Middle frontal gyrus (tissue), 1 donor: ENCODE measurements at regions not wholly inside any gene's neighbourhood (a gene's known extent, or its start where the extent isn't known, plus 50 kb on each side); places are given as distances from the start of the nearest gene placed in this dataset.

ENCODE experiments used
- DNase-seq: peaks from one replicate; pipeline ENCODE4 v3.0.0-alpha.2; 2015; ENCODE audit warnings: low spot score; ENCODE audit errors: extremely low spot score

DNA sequence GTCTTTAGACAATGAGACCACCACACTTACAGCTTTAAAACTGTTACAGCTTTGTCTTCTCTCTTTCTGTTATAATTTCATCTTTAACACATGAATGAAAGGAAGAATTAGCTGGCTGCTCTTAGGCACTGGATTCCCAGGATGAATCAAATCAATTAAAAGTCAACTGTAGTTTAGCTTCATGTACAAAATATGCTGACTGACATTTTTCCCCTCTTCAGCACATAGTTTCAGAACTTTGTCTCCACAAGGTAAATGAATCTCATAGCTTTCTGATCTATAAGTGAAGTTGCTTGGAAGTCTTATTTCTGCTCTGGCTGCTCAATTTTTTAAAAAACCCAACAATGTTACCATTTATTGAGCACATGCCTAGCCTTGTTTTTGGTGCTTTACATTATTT is 293.8 kb downstream of the GRIN2B start:
- no peak for DNase-seq

DNA sequence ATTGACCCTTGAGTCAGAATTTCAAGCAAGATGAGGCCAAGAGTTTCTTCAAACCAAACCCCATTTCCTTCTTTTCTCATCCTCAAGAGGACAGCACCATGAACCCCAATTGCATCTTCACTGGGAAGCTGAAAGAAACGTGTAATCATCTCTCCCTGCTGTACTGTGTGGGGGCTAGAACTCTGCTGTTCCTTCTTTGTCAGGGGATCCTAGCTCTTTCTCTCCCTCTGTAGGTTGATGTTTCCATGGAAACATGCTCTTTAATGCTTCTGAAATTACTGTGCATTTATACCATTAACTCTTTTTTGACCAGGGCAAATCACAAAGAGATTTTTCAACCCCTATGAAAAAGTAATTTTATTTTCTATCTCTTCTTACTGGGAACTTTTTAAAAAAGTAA is 295.1 kb downstream of the GRIN2B start:
- DNase-seq: no peak

DNA sequence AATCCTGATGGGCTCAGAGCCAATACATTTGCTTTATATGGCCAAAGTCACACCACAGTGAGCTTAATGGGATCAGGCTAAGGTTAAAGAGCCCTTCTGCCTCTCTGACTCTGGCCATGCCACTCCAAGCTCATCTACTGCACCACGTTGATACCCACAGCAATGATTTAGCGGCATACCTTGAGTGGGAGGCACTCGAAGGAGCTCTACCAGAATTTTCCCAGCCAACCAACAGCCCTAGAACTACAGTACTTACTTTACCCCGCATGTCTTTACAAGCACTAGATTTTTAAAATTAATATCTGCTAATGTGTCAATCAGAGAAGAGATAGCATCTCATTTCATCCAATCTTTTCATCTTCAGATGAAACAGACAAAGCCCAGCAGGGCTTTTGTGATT is 300.5 kb downstream of the GRIN2B start:
- no peak for DNase-seq

DNA sequence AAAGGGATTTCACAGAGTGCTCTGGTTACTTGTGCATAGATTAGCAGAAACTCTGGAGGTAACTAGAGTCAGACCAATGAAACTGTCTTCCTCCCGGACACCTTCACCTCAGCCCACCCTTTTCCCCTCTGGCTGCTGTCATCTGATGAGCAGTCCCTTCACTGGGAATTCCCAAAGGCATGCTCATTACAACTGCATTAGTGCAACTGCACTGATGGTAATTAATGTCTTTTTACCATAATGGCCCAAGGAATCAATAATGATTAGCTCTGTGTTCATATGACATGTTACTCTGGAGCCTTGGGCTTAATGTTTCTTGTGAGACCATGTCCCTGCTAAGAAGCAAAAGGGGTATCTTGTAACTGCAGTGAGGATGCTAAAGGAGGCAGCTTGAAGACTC is 304.5 kb downstream of the GRIN2B start:
- no peak for DNase-seq

DNA sequence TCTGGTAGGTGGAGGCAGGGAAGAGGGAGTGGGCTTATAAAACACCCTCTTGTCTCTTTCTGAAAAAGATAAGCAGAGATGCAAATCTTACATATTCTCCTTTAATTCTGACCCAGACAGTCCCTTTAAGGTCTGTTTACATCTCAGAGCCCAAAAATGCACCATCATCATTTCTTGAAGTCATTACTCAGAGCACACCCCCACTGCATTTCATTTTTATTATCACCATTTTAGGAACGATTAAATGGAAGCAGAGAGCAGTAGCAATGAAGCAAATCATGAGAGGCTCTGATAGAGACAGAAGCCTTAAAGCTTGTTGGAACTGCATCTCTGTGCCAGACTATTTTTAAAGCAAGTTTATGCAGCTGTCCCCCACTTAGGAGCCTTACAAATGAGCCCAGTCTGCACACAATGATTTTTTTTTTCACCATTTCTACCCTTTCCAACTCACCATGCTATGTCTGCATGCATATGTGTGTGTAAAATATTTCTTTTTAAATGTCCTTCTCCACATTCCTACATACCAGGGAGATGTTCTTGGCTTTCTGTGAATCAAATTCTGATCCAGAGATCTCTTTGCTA is 311.0 kb downstream of the GRIN2B start:
- DNase-seq: peak; percentile 44

DNA sequence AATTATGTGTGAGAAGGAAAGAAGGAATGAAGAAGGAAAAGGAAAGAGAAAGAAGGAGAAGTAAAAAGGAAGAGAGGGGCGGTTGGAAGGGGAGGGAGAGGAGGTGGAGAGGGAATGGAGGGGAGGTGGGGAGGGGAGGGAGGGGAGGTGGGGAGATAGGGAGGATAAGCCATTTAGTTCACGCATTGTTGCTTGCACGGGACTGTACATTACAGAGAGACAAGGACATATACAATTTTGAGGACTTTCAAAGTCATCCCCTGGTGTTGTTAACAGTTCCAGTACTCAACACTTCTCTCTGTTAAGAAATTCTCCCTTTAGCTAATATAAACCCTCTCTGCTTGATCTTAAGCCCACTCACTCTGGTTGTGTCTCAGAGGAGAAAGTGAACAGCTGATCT is 312.5 kb downstream of the GRIN2B start:
- no peak for DNase-seq

DNA sequence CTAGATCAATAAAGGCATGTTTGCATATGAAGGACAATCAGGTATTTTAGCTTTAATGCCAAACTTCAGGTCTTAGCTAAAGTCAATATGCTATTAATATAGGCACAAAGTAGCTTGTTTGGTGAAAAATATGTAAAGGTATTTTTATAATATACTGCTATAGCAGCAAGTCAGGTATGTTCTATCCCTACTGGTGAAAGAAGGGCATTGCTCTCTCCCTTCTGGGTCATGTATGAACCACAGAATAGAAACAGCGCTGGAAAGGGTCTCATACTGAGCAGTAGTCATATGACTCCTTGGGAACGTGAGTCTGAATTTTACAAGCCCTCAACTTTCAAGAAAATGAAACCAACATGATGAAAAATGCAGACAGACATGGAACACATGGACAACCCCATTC is 314.6 kb downstream of the GRIN2B start:
- DNase-seq: no peak

DNA sequence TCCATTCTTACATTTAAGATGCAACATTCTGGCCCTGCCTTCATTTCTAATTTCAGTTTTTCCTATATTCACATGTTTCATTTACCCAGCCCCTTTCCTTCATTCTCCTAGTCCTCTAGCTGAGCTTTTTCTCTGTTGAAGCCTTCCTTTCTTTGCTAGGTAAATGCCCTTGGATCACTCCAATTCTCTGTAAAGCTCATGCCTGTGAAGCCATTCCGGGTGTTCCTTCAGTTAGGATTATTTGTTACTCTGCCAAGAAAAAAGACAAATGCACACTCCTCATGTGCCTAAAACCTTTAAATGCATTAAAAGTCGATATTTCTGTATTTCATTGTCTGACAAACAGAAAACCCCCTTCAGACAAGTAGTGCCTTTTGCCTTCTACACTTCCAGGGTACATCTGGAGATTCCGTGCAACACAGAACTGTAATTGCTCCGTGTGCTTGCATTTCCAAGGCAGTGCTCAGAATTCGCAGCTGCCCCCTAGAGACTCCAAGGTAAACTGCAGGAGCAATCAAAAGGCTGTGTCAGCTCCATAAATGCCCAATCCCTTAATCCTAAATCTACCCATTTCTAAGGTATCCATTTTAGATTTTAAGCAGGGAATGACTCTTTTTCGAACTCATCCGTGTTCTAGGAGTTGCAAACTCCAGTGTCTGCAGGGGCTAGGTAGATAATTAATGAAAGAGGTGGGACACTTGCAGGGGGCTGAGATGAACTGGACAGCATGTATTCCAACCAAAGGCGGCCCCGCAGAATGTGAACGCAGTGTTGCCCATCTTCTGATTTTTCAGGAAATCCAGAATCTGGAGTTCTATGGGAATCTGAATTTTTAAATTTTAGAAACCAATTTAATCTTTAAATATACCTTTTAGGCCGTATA is 320.2 kb downstream of the GRIN2B start:
- peak; percentile 16 for DNase-seq

DNA sequence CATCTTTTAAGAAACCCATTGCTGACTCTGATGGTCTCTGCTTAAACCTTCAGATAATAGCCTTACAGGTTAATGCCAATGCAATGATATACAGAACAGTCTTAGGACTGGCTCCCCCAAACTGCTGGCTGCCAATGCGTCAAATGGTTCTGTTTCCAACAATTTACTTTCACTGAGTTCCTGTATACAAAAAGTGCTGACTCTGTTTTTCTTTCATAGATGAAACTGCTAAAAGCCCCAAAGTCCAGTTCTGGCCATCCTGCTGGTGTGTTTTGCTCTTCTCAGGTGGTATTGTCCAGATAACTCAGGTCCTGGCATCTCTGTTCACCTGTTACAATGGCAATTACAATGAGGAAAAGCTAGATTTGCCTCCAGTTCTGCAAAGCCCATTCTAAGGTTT is 326.9 kb downstream of the GRIN2B start:
- no peak for DNase-seq

DNA sequence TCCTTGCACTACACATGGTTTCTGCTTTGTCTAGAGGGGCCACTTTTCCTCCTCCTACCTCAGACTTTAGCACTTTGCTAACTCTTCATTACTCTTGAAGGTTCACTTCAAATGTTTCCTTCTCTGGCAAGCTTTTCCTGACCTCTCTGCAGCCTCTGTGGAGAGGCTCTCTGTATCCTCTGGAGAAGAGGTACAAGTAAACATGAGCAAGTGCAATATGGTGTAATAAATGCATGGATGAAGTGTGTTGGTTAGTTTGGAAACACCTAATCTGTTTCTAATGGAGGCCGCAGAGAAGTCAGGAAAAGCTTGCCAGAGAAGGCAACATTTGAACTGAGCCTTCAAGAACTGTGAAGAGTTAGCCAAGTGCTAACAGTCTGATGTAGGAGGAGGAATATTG is 329.3 kb downstream of the GRIN2B start:
- no peak for DNase-seq

DNA sequence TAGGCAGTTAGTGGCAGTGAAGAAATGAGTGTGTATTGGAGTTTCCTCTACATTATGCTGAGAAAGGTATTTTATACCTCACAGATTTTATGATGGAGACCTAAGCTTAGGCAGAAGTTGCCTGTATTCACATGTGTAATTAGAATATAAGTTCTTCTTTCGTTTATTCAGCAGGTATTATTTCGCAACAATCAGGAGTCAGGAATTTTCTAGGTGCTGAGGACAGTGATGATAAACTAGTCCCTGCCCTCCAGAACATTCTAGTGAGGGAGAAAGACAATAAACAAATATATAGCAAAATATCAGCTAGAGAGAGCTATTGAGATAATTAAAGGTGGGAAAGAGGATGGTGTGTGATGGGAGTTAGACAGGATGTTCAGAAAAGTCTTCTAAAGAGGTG is 345.7 kb downstream of the GRIN2B start:
- DNase-seq: no peak

DNA sequence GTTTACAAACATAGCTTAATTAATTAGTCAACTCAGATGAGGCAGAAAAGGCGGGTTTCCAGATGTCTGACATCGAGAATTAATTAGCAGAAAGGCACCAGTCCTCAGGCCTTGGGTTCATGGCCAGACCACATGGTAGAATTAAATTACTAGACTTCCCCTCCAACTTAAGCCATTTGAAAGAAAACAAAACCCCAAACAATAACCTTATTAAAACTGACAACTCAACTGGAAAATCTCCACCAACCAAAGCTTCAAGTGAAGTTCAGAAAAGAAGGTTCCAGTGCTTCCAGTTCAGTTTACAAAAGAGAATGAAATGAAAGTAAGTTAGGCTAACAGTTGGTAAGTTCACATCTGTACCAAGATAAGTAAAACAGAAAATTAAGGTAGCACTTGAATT is 349.5 kb downstream of the GRIN2B start:
- no peak for DNase-seq

DNA sequence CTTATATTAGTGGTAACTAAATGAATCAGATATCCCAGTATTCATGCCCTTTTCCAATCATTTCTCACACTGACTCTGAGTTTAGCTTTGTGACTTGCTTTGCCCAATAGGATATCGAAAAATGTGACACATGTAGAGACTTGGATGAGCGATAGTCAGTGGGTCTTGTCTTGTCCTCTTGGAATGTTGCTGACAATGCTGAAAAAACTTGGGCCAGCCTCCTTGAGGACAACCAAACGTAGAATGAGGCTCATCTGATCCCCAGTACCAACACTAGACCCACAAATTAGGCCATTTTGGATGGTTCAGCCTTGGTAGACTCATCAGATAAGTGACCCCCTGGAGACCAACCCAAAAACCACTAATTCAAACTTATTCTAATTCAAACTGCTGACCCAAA is 351.0 kb downstream of the GRIN2B start:
- no peak for DNase-seq

DNA sequence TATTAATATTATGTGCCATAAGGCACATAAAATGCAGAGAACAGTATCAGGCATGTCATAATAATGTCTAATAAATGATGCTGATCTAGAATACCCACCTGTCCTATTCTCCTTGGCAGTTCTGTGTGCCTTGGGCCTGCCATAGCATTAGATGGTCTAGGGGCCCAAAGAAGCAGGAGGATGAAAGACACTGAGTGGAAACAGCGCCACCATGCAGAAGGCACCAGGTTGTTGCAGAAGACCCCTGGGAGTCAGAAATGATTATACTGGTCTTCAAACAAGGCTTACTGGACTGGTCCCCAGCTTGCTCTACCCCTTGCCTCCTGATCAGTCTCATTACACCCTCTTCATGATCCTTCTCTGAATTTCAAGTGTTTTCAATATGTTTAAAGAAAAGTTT is 353.3 kb downstream of the GRIN2B start:
- DNase-seq: no peak

DNA sequence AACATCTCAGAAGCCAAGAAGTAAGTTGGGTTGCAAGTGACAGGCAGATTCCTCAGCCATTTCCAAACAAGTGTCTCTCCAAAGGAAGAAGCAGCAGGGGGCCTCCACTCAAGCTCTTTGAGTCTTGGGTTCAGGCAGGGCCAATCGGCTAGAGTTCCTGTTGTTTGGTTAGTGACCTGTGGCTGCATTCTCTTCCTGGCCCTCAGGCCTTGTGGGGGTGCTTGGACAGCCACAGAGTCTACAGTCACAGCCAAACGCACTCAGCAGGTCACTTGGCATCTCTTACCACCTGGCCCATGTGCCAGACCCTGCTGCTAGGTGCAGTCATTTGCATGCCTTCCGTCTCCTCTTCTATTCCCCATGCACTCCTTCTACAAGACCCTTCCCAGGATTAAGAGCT is 353.9 kb downstream of the GRIN2B start:
- DNase-seq: no peak

DNA sequence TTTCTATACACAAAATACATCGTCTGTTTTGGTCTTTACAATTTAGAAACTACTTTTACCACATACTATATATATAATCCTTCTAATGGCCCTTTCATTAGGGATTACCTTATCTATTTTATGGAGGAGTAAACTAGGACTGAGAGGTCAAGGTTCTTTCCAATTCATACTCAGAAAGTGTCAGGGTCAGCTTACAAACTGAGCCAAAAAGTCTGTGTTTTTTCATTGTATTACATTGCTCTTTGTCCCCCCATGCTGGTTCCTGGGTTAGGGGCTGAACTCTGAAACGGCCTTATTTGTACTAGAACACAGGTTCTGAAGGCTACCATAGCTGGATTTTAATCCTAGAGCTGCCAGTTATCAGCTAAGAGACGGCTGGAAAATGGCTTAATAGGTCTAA is 368.1 kb downstream of the GRIN2B start:
- DNase-seq: no peak

DNA sequence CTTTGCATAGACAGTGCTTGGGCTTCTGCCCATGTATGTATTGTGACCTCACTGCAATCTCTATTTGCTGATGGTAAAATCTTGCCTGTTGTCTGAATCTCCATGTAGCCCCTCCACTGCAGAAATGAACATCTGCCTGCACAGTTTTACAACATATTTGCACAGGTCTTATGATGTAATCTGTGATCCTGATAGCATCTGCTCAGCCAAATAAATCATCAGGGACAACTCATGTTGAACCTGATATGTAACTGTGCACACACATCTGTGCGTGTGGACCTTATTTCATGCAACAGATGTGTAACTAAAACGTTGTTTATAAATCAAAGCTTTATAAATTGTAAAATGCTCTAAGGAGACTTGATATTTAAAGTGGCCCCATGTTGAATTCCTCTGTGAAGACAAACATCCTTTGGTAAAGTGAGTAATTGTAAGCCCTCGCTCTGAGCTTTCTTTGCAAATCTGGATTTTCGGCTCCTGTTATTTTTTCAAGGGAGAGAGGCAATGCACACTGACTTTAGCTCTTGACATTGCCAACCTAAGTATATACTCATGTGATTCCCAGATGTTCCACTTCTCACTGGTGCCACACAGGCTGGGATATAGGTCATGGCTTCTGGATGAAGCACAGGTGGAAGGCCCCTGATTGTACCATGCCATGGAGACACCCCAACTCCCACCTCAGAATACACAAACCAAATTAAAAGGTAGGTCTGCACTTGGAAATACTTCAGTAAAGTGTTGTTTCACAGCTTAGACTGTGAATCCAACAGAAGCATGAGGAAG is 371.3 kb downstream of the GRIN2B start:
- no peak for DNase-seq

DNA sequence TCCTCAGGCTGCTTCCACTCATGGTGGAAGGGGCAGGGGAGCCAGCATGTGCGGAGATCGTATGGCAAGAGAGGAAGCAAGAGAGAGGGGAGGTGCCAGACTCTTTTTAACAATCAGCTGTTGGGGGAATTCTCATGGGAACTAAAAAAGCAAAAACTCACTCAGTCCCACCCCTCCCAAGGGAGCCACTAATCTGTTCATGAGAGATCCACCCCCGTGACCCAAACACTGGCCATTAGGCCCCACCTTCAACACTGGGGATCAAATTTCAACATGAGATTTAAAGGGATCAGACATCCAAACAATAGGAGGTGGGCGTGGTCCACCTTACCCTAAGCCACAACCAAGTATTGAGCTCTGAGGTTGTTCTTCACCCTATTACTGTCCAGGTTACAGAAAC is 375.1 kb downstream of the GRIN2B start:
- no peak for DNase-seq

DNA sequence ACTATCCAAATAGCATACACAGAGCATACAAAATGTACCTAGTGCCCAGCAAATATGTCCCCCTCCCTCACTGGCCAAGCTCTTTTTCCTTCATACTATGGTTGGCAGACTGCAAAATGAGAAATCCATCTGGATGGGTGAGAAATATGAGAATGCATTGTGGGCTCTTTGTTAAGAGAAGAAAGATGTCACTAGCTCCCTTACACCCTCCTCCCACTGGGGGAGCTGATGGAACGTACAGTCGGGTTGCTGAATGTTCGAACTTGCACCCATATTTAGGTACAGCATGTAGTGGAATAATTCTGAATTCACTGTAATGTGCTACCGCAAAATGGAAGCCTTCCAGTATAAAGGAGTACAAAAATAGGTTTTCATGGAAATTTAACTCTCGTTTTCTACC is 377.4 kb downstream of the GRIN2B start:
- DNase-seq: peak; percentile 39

DNA sequence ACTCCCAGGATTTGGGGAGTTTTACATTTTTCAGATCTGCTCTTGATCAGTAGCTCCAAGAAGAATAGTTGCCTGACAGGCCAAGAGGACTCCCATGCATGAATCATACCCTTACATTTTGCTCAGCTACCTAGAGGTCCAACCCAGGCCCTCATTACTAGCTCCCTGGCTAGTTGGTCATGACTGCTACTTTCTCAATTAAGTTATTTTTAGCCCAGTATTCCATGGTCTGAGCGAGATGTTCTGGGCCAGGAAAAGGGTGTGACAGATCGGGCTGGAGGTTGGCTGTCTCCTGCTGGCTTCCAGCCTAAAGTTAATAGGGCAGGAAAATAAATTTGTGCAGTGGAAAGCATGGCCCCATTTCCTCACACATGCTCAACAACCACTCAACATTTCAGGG is 379.2 kb downstream of the GRIN2B start:
- DNase-seq: no peak

DNA sequence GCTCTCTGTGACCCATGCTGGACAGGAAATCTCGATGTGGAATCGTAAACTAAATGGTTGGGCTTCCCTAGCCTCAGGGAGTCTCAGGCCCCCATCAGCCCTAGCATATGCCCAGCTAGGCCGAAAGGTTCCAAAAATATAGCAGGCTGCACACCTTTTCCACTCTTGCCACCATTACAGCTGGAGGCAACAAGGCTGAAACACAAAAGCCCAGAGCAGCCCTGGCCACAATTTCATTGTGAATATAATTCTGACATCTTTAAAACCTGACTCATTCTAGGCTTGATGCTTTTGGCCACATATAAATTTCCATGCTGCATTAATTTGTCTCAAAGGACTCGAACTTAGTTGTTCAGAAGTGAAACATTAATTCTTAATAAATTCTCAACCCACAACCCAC is 382.2 kb downstream of the GRIN2B start:
- DNase-seq: no peak

DNA sequence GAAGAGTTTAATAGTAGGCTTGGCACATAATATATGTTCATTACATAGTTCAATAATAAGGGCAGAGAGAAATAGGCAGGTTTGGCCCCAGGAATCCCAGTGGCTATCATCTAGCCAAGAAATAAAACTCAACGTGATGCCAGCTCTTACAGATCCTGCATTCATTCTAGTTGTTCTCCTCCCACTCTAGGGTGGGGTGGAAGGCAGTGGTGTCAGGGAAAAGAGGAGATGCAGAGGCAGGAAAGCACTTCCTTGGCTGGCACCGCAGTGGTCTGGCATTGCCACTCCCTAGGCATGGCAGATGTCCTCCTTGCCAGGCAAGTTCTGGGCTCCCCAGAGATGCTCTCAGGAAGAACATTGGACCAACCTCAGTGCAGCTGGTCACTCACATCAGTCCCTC is 383.6 kb downstream of the GRIN2B start:
- DNase-seq: no peak
